HG02981 (cell line): ENCODE measurements at regions not wholly inside any gene's neighbourhood (a gene's known extent, or its start where the extent isn't known, plus 50 kb on each side); places are given as distances from the start of the nearest gene placed in this dataset.
A peak's percentile ranks its signal among the peaks of the same experiment; 100 is the strongest.

Experiments used
- ATAC-seq: cut with Tn5 transposase; IDR thresholded peaks from one replicate; pipeline ENCODE4 v1.9.1; 2021; ENCODE audit warnings: mild to moderate bottlenecking, moderate library complexity; ENCODE audit not compliant: unreplicated experiment

GRCh38 chr2:200013906-200014305 lies 58.5 kb downstream of the MAIP1 start:
- no peak for ATAC-seq

GRCh38 chr2:200021449-200022114 lies 66.2 kb downstream of the MAIP1 start:
- peak; percentile 42 for ATAC-seq

GRCh38 chr2:200022511-200022910 lies 67.1 kb downstream of the MAIP1 start:
- ATAC-seq = no peak

GRCh38 chr2:200023570-200023969 lies 68.2 kb downstream of the MAIP1 start:
- ATAC-seq = no peak

GRCh38 chr2:200025717-200026116 lies 70.3 kb downstream of the MAIP1 start:
- ATAC-seq = no peak

- ATAC-seq = no peak
Measured at GRCh38 chr2:200026332-200027230, 71.2 kb downstream of the MAIP1 start.

GRCh38 chr2:200028998-200029397 lies 73.6 kb downstream of the MAIP1 start:
- ATAC-seq = no peak

GRCh38 chr2:200032895-200033294 lies 77.5 kb downstream of the MAIP1 start:
- ATAC-seq = no peak

GRCh38 chr2:200033929-200034328 lies 78.5 kb downstream of the MAIP1 start:
- no peak for ATAC-seq

GRCh38 chr2:200034816-200035215 lies 79.4 kb downstream of the MAIP1 start:
- no peak for ATAC-seq

GRCh38 chr2:200039724-200040650 lies 84.6 kb downstream of the MAIP1 start:
- no peak for ATAC-seq

- ATAC-seq = no peak
Measured at GRCh38 chr2:200040831-200041230, 85.4 kb downstream of the MAIP1 start.

- no peak for ATAC-seq
Measured at GRCh38 chr2:200041639-200042038, 86.3 kb downstream of the MAIP1 start.

- no peak for ATAC-seq
Measured at GRCh38 chr2:200042102-200042735, 86.8 kb downstream of the MAIP1 start.

- no peak for ATAC-seq
Measured at GRCh38 chr2:200042944-200043343, 87.6 kb downstream of the MAIP1 start.

- no peak for ATAC-seq
Measured at GRCh38 chr2:200044453-200044852, 89.1 kb downstream of the MAIP1 start.

- ATAC-seq = no peak
Measured at GRCh38 chr2:200048421-200048820, 93.0 kb downstream of the MAIP1 start.

- ATAC-seq = no peak
Measured at GRCh38 chr2:200049086-200049485, 93.7 kb downstream of the MAIP1 start.

GRCh38 chr2:200050921-200051610 lies 95.7 kb downstream of the MAIP1 start:
- no peak for ATAC-seq

GRCh38 chr2:200051611-200051945 lies 96.2 kb downstream of the MAIP1 start:
- no peak for ATAC-seq
